Trophoblast cell (in vitro differentiated cells and primary cell): ENCODE measurements at regions not wholly inside any gene's neighbourhood (a gene's known extent, or its start where the extent isn't known, plus 50 kb on each side); places are given as distances from the start of the nearest gene placed in this dataset.

Experiments
- DNase-seq, 2 donors: peaks; one replicate each; pipeline ENCODE4 v3.0.0-alpha.2; 2016
- H2AFZ ChIP-seq: 2 replicates; pipeline ENCODE4 v1.6.1; 2013; ENCODE audit warnings: low read length, moderate library complexity, mild to moderate bottlenecking; ENCODE audit not compliant: insufficient read depth, poor library complexity
- H2AK5ac ChIP-seq: 2 replicates; pipeline ENCODE4 v1.6.1; 2013; ENCODE audit warnings: mild to moderate bottlenecking, low read length
- H2BK120ac ChIP-seq: 2 replicates; pipeline ENCODE4 v1.6.1; 2013; ENCODE audit warnings: low read length, mild to moderate bottlenecking, moderate library complexity; ENCODE audit not compliant: insufficient read depth, poor library complexity
- H2BK12ac ChIP-seq: 2 replicates; pipeline ENCODE4 v1.6.1; 2013; ENCODE audit warnings: mild to moderate bottlenecking, low read length, moderate library complexity
- H2BK5ac ChIP-seq: 2 replicates; pipeline ENCODE4 v1.6.1; 2013; ENCODE audit warnings: low read length, low read depth, moderate library complexity, mild to moderate bottlenecking; ENCODE audit not compliant: poor library complexity
- H3K14ac ChIP-seq: 2 replicates; pipeline ENCODE4 v1.6.1; 2013; ENCODE audit warnings: mild to moderate bottlenecking, low read length
- H3K18ac ChIP-seq: 2 replicates; pipeline ENCODE4 v1.6.1; 2013; ENCODE audit warnings: mild to moderate bottlenecking, low read length
- H3K23ac ChIP-seq: 2 replicates; pipeline ENCODE4 v1.6.1; 2013; ENCODE audit warnings: low read length
- H3K27ac ChIP-seq: 2 replicates; pipeline ENCODE4 v1.5.1; 2013; ENCODE audit warnings: low read depth, mild to moderate bottlenecking, inconsistent platforms, low read length, moderate library complexity
- H3K27me3 ChIP-seq: 2 replicates; pipeline ENCODE4 v1.6.1; 2013; ENCODE audit warnings: inconsistent platforms, mild to moderate bottlenecking, low read length, moderate library complexity; ENCODE audit not compliant: insufficient read depth
- H3K36me3 ChIP-seq, 2 experiments: 1 replicate in 1 of 2; 2 replicates in 1 of 2; pipeline ENCODE4 v1.6.1; 2013; ENCODE audit warnings: low read length in 2 of 2, mild to moderate bottlenecking in 2 of 2, moderate library complexity in 1 of 2; ENCODE audit not compliant: insufficient read depth in 2 of 2, control insufficient read depth in 1 of 2
- H3K4ac ChIP-seq: 2 replicates; pipeline ENCODE4 v1.6.1; 2013; ENCODE audit warnings: low read depth, mild to moderate bottlenecking, low read length, moderate library complexity
- H3K4me1 ChIP-seq, 2 experiments: 1 replicate in 1 of 2; 2 replicates in 1 of 2; pipeline ENCODE4 v1.6.1; 2013; ENCODE audit warnings: low read length in 2 of 2, mild to moderate bottlenecking in 2 of 2, moderate library complexity in 1 of 2; ENCODE audit not compliant: insufficient read depth in 2 of 2, control insufficient read depth in 1 of 2
- H3K4me2 ChIP-seq: 2 replicates; pipeline ENCODE4 v1.6.1; 2013; ENCODE audit warnings: inconsistent platforms, mild to moderate bottlenecking, low read length, moderate library complexity
- H3K4me3 ChIP-seq: 2 replicates; pipeline ENCODE4 v1.5.1; 2013; ENCODE audit warnings: mild to moderate bottlenecking, low read depth, low read length, inconsistent platforms
- H3K79me1 ChIP-seq: one replicate; pipeline ENCODE4 v1.6.1; 2013; ENCODE audit warnings: low read length
- H3K79me2 ChIP-seq: 2 replicates; pipeline ENCODE4 v1.6.1; 2013; ENCODE audit warnings: low read length, mild to moderate bottlenecking; ENCODE audit not compliant: control insufficient read depth, insufficient read depth, poor library complexity
- H3K9ac ChIP-seq: 2 replicates; pipeline ENCODE4 v1.6.1; 2013; ENCODE audit warnings: mild to moderate bottlenecking, low read length
- H3K9me3 ChIP-seq: 2 replicates; pipeline ENCODE4 v1.6.1; 2013; ENCODE audit warnings: low read depth, mild to moderate bottlenecking, control low read depth, inconsistent platforms, low read length; ENCODE audit not compliant: insufficient read depth
- H4K12ac ChIP-seq: 2 replicates; pipeline ENCODE4 v1.6.1; 2013; ENCODE audit warnings: low read depth, mild to moderate bottlenecking, low read length, moderate library complexity
- H4K8ac ChIP-seq: 2 replicates; pipeline ENCODE4 v1.6.1; 2013; ENCODE audit warnings: low read depth, mild to moderate bottlenecking, low read length, moderate library complexity
- H4K91ac ChIP-seq: one replicate; pipeline ENCODE4 v1.6.1; 2013; ENCODE audit warnings: low read depth, mild to moderate bottlenecking, low read length, moderate library complexity
- WGBS: extraction: QIAGEN DNeasy Blood & Tissue Kit; methylation state at CpG from one replicate; pipeline ENCODE4 v1.1.7; 2013; ENCODE audit warnings: missing lambda C conversion rate; ENCODE audit not compliant: insufficient read length, insufficient coverage; ENCODE audit errors: extremely low coverage; 5-methylcytosine and 5-hydroxymethylcytosine counted together

DNA sequence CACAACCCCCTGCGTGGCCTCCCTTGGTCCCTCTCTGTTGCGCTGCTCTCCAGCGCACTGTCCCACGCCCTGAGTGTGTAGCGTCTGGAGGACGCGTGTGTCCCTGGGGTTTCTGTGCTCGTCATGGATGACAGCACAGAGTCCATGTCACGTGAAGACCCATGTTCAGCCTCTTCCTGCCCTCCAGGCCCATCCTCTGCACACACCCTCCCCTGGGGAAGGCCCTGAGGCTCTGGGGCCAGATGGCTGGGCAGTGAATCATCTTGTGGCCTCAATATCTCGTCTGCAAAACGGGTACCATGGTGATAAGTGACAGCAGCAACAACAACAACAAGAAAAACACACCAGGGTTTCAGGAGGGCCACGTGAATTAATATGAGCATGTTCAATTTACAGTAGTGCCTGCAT, 71.5 kb upstream of the ARHGEF7 start:
- H3K4me1 ChIP-seq: peaks cover 0 to 2% of the 10 kb centered on the region in 2 experiments
- H3K79me2 ChIP-seq: no peaks in the 10 kb centered on the region
- no peak overlapping the region for H2BK12ac ChIP-seq
- peaks cover 14% of the 10 kb centered on the region for H3K9me3 ChIP-seq
- H3K4me2 ChIP-seq: no peak overlapping the region
- peak; percentile 99 for DNase-seq
- no peaks in the 10 kb centered on the region for H3K79me1 ChIP-seq
- H2BK120ac ChIP-seq: no peak overlapping the region
- no peak overlapping the region for H3K14ac ChIP-seq
- no peak overlapping the region for H2BK5ac ChIP-seq
- H3K36me3 ChIP-seq: peaks cover 0 to 3% of the 10 kb centered on the region in 2 experiments
- no peak overlapping the region for H4K12ac ChIP-seq
- no peak overlapping the region for H4K8ac ChIP-seq
- no peak overlapping the region for H3K27ac ChIP-seq
- H3K4ac ChIP-seq: no peak overlapping the region
- no CpG with 5 or more reads among the region's 12 CpGs for WGBS
- H3K27me3 ChIP-seq: no peaks in the 10 kb centered on the region
- no peak overlapping the region for H3K9ac ChIP-seq
- H3K4me3 ChIP-seq: no peak overlapping the region
- no peak overlapping the region for H3K23ac ChIP-seq
- H2AFZ ChIP-seq: no peak overlapping the region
- H2AK5ac ChIP-seq: no peak overlapping the region
- no peak overlapping the region for H4K91ac ChIP-seq
- no peak overlapping the region for H3K18ac ChIP-seq

DNA sequence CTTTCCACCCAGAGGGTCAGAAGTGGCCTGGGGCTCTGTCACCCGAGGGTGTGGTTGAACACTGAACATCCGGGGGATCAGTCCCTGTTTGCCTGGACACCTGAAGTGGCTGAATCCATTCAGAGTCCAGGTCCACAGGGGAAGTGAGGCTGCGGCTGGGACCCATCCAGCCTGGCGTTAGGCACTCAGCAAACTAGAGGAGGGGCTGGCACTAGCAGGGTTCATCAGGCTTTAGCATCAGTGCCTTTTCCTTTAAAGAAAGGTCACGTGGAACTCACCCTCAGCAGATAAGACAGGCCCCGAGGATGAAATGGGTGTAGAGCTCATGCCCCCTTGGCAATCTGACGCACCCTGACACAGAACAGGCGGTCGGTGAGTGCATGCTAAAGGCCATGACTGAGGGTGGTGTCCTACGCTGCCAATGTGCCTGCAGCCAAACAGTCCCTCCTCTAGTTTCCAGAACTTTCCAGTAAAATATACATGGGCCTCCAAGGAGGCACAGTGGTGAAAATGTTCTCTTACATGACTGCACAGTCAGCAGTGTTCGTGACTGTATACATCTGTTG, 72.4 kb upstream of the ARHGEF7 start:
- Histone ChIP-seq H3K27ac (no peak overlapping the region), H3K79me1 (no peaks in the 10 kb centered on the region), H3K4ac (no peak overlapping the region), H3K9me3 (peaks cover 14% of the 10 kb centered on the region), H3K4me3 (no peak overlapping the region), H4K8ac (no peak overlapping the region), H2BK12ac (no peak overlapping the region), H4K91ac (no peak overlapping the region), H3K23ac (no peak overlapping the region), H3K9ac (no peak overlapping the region), H3K4me1 (peaks cover 0 to 2% of the 10 kb centered on the region in 2 experiments), H2AK5ac (no peak overlapping the region), H3K4me2 (no peak overlapping the region), H4K12ac (no peak overlapping the region), H2BK120ac (no peak overlapping the region), H3K79me2 (no peaks in the 10 kb centered on the region), H3K18ac (no peak overlapping the region), H3K27me3 (no peaks in the 10 kb centered on the region), H2BK5ac (no peak overlapping the region), H3K36me3 (peaks cover 0 to 3% of the 10 kb centered on the region in 2 experiments), H3K14ac (no peak overlapping the region), H2AFZ (no peak overlapping the region)
- DNase-seq: peak; percentile 56 to 71
- no CpG with 5 or more reads among the region's 11 CpGs for WGBS

DNA sequence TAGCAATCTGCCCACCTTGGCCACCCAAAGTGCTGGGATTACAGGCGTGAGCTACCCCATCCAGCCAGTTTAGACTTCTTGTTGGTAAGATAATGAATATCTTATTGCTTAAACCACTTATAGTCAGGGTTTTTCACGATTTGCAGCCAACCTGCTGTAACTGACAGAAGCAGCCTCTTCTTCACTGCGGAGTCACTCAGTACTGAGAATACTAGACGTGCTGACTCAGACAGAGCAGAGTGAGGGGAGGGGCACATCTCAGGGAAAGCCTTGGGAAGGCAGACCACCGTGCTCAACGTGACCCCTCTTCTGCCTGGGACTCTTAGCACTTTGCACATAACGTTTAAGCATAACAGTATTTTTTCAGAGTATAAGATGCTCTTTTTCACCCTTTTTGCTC, 74.3 kb upstream of the ARHGEF7 start:
- H3K27ac ChIP-seq: no peak overlapping the region
- peaks cover 14% of the 10 kb centered on the region for H3K9me3 ChIP-seq
- no peak for DNase-seq
- H3K9ac ChIP-seq: no peak overlapping the region
- H3K79me2 ChIP-seq: no peaks in the 10 kb centered on the region
- WGBS: no CpG with 5 or more reads among the region's 7 CpGs
- H2BK5ac ChIP-seq: no peak overlapping the region
- H4K91ac ChIP-seq: no peak overlapping the region
- no peak overlapping the region for H3K23ac ChIP-seq
- H3K14ac ChIP-seq: no peak overlapping the region
- H2BK120ac ChIP-seq: no peak overlapping the region
- no peak overlapping the region for H4K8ac ChIP-seq
- H3K27me3 ChIP-seq: no peaks in the 10 kb centered on the region
- no peaks in the 10 kb centered on the region for H3K79me1 ChIP-seq
- no peak overlapping the region for H2AK5ac ChIP-seq
- H3K18ac ChIP-seq: no peak overlapping the region
- H3K36me3 ChIP-seq: peaks cover 0 to 3% of the 10 kb centered on the region in 2 experiments
- H2AFZ ChIP-seq: no peak overlapping the region
- no peak overlapping the region for H4K12ac ChIP-seq
- peaks cover 0 to 2% of the 10 kb centered on the region in 2 experiments for H3K4me1 ChIP-seq
- H2BK12ac ChIP-seq: no peak overlapping the region
- H3K4ac ChIP-seq: no peak overlapping the region
- no peak overlapping the region for H3K4me2 ChIP-seq
- no peak overlapping the region for H3K4me3 ChIP-seq

GRCh38 chr13:111039735-111040134, 75.4 kb upstream of the ARHGEF7 start:
- H3K79me1 ChIP-seq: no peaks in the 10 kb centered on the region
- H2AK5ac ChIP-seq: no peak overlapping the region
- H3K14ac ChIP-seq: no peak overlapping the region
- no peaks in the 10 kb centered on the region for H3K79me2 ChIP-seq
- WGBS: no CpG with 5 or more reads among the region's 5 CpGs
- H4K12ac ChIP-seq: no peak overlapping the region
- H2BK12ac ChIP-seq: no peak overlapping the region
- no peak overlapping the region for H3K27ac ChIP-seq
- peaks cover 0 to 2% of the 10 kb centered on the region in 2 experiments for H3K4me1 ChIP-seq
- peaks cover 9% of the 10 kb centered on the region for H3K9me3 ChIP-seq
- H3K4ac ChIP-seq: no peak overlapping the region
- H3K36me3 ChIP-seq: peaks cover 0 to 3% of the 10 kb centered on the region in 2 experiments
- no peak overlapping the region for H3K9ac ChIP-seq
- H3K27me3 ChIP-seq: no peaks in the 10 kb centered on the region
- no peak overlapping the region for H3K4me2 ChIP-seq
- no peak overlapping the region for H4K91ac ChIP-seq
- no peak for DNase-seq
- no peak overlapping the region for H2BK120ac ChIP-seq
- H3K4me3 ChIP-seq: no peak overlapping the region
- no peak overlapping the region for H4K8ac ChIP-seq
- H3K23ac ChIP-seq: no peak overlapping the region
- H2BK5ac ChIP-seq: no peak overlapping the region
- H3K18ac ChIP-seq: no peak overlapping the region
- no peak overlapping the region for H2AFZ ChIP-seq
